ENCODE measurements at regions not wholly inside any gene's neighbourhood (a gene's known extent, or its start where the extent isn't known, plus 50 kb on each side); places are given as distances from the start of the nearest gene placed in this dataset.

DNA sequence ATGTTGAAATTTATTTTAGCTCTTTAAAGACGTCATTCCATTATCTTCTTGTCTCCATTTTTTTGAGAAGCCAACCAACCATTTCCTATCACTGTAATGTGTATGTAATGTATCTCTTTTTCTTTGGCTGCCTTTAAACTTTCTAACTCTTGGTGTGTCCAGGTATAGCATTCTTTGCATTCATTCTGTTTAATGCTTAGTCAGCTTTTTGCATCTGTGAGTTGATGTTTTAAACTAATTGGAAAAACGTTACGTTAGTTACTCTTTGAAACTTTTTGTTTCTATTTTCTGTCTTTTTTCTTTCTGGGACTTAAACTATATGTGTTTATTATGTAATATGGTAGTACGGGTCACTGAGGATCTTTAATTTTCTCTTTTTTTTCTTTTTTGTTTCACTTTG lies 77.4 kb upstream of the PPP1R9A start:
- H2BK5ac ChIP-seq (ENCODE audit: low read depth, low read length, poor library complexity) = no peak overlapping the region
- H3K9me3 ChIP-seq (ENCODE audit: insufficient read depth, low read depth, low read length) = peaks cover 2% of the 10 kb centered on the region
- no peak overlapping the region for H2AK5ac ChIP-seq (ENCODE audit: low read length)
- H3K79me2 ChIP-seq (ENCODE audit: control insufficient read depth, insufficient read depth, low read length, poor library complexity) = no peaks in the 10 kb centered on the region
- H2BK12ac ChIP-seq (ENCODE audit: low read length) = no peak overlapping the region
- no peak overlapping the region for H4K91ac ChIP-seq (ENCODE audit: low read depth, low read length)
- WGBS (ENCODE audit: extremely low coverage, insufficient coverage, insufficient read length) = no CpG with 5 or more reads among the region's 4 CpGs
- no peak overlapping the region for H3K4me2 ChIP-seq (ENCODE audit: low read length)
- no peak overlapping the region for H3K27ac ChIP-seq (ENCODE audit: low read depth, low read length)
- no peaks in the 10 kb centered on the region for H3K36me3 ChIP-seq (ENCODE audit: control insufficient read depth in 1 of 2, insufficient read depth in 2 of 2, low read length in 2 of 2)
- H2AFZ ChIP-seq (ENCODE audit: insufficient read depth, low read length, poor library complexity) = no peak overlapping the region
- no peaks in the 10 kb centered on the region for H3K4me1 ChIP-seq (ENCODE audit: control insufficient read depth in 1 of 2, insufficient read depth in 2 of 2, low read length in 2 of 2)
- no peak overlapping the region for H4K12ac ChIP-seq (ENCODE audit: low read depth, low read length)
- H3K27me3 ChIP-seq (ENCODE audit: insufficient read depth, low read length) = no peaks in the 10 kb centered on the region
- H3K9ac ChIP-seq (ENCODE audit: low read length) = no peak overlapping the region
- H3K4ac ChIP-seq (ENCODE audit: low read depth, low read length) = no peak overlapping the region
- H3K18ac ChIP-seq (ENCODE audit: low read length) = no peak overlapping the region
- no peak overlapping the region for H4K8ac ChIP-seq (ENCODE audit: low read depth, low read length)
- no peak overlapping the region for H3K4me3 ChIP-seq (ENCODE audit: low read depth, low read length)
- no peaks in the 10 kb centered on the region for H3K79me1 ChIP-seq (ENCODE audit: low read length)
- H3K14ac ChIP-seq (ENCODE audit: low read length) = no peak overlapping the region
- no peak overlapping the region for H3K23ac ChIP-seq (ENCODE audit: low read length)
- no peak for DNase-seq
- H2BK120ac ChIP-seq (ENCODE audit: insufficient read depth, low read length, poor library complexity) = no peak overlapping the region

DNA sequence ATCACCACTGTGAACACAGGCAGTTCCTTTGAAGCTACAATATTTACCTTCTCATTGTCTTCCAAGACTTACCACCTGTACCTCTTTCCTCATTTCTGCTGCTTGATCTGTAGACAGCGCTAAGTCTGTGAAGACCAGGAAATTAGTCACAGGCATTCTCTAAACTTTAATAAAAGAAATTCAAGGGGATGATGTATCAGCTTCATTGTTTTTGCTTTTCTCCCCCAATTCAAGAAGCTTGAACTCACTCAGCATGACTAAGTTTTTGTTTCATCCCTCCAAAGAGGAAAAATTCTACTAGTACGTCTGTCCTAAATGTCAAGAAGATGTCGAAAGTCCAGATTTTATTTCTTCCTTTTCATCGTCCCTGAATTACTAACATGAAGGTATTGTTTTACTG lies 75.3 kb upstream of the PPP1R9A start:
- DNase-seq = no peak
- WGBS (ENCODE audit: extremely low coverage, insufficient coverage, insufficient read length) = no CpG with 5 or more reads among the region's 4 CpGs

DNA sequence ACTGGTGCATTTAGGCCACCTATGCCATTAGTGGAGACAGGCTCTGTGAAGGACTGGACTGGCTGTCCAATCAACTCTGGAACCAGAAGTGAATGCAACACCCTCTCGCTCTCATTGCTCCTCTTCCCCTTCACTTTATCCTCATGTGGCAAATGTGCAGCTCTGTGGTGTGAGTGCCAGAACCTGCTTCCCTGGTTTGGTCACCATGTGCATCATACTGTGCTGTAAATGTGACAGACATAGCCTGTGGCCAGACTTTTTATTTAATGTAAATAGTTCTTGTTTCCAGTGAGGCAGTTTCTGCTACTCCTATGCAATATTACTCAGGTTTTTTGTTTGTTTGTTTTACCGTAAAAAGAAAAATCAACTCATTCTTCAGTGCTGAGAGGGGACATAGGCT lies 73.0 kb upstream of the PPP1R9A start:
- no peak overlapping the region for H4K12ac ChIP-seq (ENCODE audit: low read depth, low read length)
- no peak overlapping the region for H3K4ac ChIP-seq (ENCODE audit: low read depth, low read length)
- H3K4me3 ChIP-seq (ENCODE audit: low read depth, low read length) = no peak overlapping the region
- H2AFZ ChIP-seq (ENCODE audit: insufficient read depth, low read length, poor library complexity) = no peak overlapping the region
- no peaks in the 10 kb centered on the region for H3K79me2 ChIP-seq (ENCODE audit: control insufficient read depth, insufficient read depth, low read length, poor library complexity)
- peaks cover 3% of the 10 kb centered on the region for H3K9me3 ChIP-seq (ENCODE audit: insufficient read depth, low read depth, low read length)
- DNase-seq = no peak
- no peak overlapping the region for H2BK12ac ChIP-seq (ENCODE audit: low read length)
- no peak overlapping the region for H4K91ac ChIP-seq (ENCODE audit: low read depth, low read length)
- H3K4me1 ChIP-seq (ENCODE audit: control insufficient read depth in 1 of 2, insufficient read depth in 2 of 2, low read length in 2 of 2) = no peaks in the 10 kb centered on the region
- H3K27me3 ChIP-seq (ENCODE audit: insufficient read depth, low read length) = no peaks in the 10 kb centered on the region
- WGBS (ENCODE audit: extremely low coverage, insufficient coverage, insufficient read length) = no CpG with 5 or more reads among the region's 2 CpGs
- H3K36me3 ChIP-seq (ENCODE audit: control insufficient read depth in 1 of 2, insufficient read depth in 2 of 2, low read length in 2 of 2) = no peaks in the 10 kb centered on the region
- H3K79me1 ChIP-seq (ENCODE audit: low read length) = no peaks in the 10 kb centered on the region
- H2AK5ac ChIP-seq (ENCODE audit: low read length) = no peak overlapping the region
- H2BK120ac ChIP-seq (ENCODE audit: insufficient read depth, low read length, poor library complexity) = no peak overlapping the region
- H3K23ac ChIP-seq (ENCODE audit: low read length) = no peak overlapping the region
- H2BK5ac ChIP-seq (ENCODE audit: low read depth, low read length, poor library complexity) = no peak overlapping the region
- no peak overlapping the region for H4K8ac ChIP-seq (ENCODE audit: low read depth, low read length)
- H3K27ac ChIP-seq (ENCODE audit: low read depth, low read length) = no peak overlapping the region
- no peak overlapping the region for H3K9ac ChIP-seq (ENCODE audit: low read length)
- H3K18ac ChIP-seq (ENCODE audit: low read length) = no peak overlapping the region
- H3K4me2 ChIP-seq (ENCODE audit: low read length) = no peak overlapping the region
- H3K14ac ChIP-seq (ENCODE audit: low read length) = no peak overlapping the region

More for the DNA sequence above, 75.3 kb upstream of the PPP1R9A start:
- Histone ChIP-seq H3K4me1 (ENCODE audit: control insufficient read depth in 1 of 2, insufficient read depth in 2 of 2, low read length in 2 of 2) (no peaks in the 10 kb centered on the region), H2BK5ac (ENCODE audit: low read depth, low read length, poor library complexity) (no peak overlapping the region), H3K79me2 (ENCODE audit: control insufficient read depth, insufficient read depth, low read length, poor library complexity) (no peaks in the 10 kb centered on the region), H2AFZ (ENCODE audit: insufficient read depth, low read length, poor library complexity) (no peak overlapping the region), H3K4me2 (ENCODE audit: low read length) (no peak overlapping the region), H3K27ac (ENCODE audit: low read depth, low read length) (no peak overlapping the region), H2AK5ac (ENCODE audit: low read length) (no peak overlapping the region), H3K36me3 (ENCODE audit: control insufficient read depth in 1 of 2, insufficient read depth in 2 of 2, low read length in 2 of 2) (no peaks in the 10 kb centered on the region), H3K9me3 (ENCODE audit: insufficient read depth, low read depth, low read length) (peaks cover 3% of the 10 kb centered on the region), H3K27me3 (ENCODE audit: insufficient read depth, low read length) (no peaks in the 10 kb centered on the region), H4K91ac (ENCODE audit: low read depth, low read length) (no peak overlapping the region), H4K12ac (ENCODE audit: low read depth, low read length) (no peak overlapping the region), H3K4me3 (ENCODE audit: low read depth, low read length) (no peak overlapping the region), H2BK120ac (ENCODE audit: insufficient read depth, low read length, poor library complexity) (no peak overlapping the region), H4K8ac (ENCODE audit: low read depth, low read length) (no peak overlapping the region), H3K14ac (ENCODE audit: low read length) (no peak overlapping the region), H2BK12ac (ENCODE audit: low read length) (no peak overlapping the region), H3K9ac (ENCODE audit: low read length) (no peak overlapping the region), H3K23ac (ENCODE audit: low read length) (no peak overlapping the region), H3K79me1 (ENCODE audit: low read length) (no peaks in the 10 kb centered on the region), H3K18ac (ENCODE audit: low read length) (no peak overlapping the region), H3K4ac (ENCODE audit: low read depth, low read length) (no peak overlapping the region)

DNA sequence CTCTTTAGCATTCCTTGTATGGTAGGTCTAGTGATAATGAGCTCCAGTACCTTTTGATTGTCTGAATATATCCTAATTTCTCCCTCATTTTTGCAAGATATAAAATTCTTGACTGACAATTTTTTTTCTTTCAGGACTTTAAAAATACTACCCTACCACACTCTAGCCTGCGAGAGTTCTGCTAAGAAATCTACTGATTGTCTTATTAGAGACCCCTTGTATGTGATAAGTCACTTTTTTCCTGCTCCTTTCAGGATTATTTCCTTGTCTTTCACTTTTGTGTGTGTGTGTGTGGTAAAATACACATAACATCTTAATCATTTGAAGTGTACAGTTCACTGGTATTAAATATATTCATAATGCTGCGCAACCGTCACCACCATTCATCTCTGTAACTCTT lies 68.7 kb upstream of the PPP1R9A start:
- Histone ChIP-seq H3K4me2 (ENCODE audit: low read length) (no peak overlapping the region), H4K8ac (ENCODE audit: low read depth, low read length) (no peak overlapping the region), H2AFZ (ENCODE audit: insufficient read depth, low read length, poor library complexity) (no peak overlapping the region), H3K4ac (ENCODE audit: low read depth, low read length) (no peak overlapping the region), H3K36me3 (ENCODE audit: control insufficient read depth in 1 of 2, insufficient read depth in 2 of 2, low read length in 2 of 2) (peaks cover 0 to 1% of the 10 kb centered on the region in 2 experiments), H3K4me3 (ENCODE audit: low read depth, low read length) (no peak overlapping the region), H4K12ac (ENCODE audit: low read depth, low read length) (no peak overlapping the region), H2BK120ac (ENCODE audit: insufficient read depth, low read length, poor library complexity) (no peak overlapping the region), H2AK5ac (ENCODE audit: low read length) (no peak overlapping the region), H3K27ac (ENCODE audit: low read depth, low read length) (no peak overlapping the region), H4K91ac (ENCODE audit: low read depth, low read length) (no peak overlapping the region), H3K18ac (ENCODE audit: low read length) (no peak overlapping the region), H3K27me3 (ENCODE audit: insufficient read depth, low read length) (no peaks in the 10 kb centered on the region), H3K23ac (ENCODE audit: low read length) (no peak overlapping the region), H2BK5ac (ENCODE audit: low read depth, low read length, poor library complexity) (no peak overlapping the region), H3K9ac (ENCODE audit: low read length) (no peak overlapping the region), H3K79me2 (ENCODE audit: control insufficient read depth, insufficient read depth, low read length, poor library complexity) (no peaks in the 10 kb centered on the region), H3K14ac (ENCODE audit: low read length) (no peak overlapping the region), H3K4me1 (ENCODE audit: control insufficient read depth in 1 of 2, insufficient read depth in 2 of 2, low read length in 2 of 2) (no peaks in the 10 kb centered on the region), H2BK12ac (ENCODE audit: low read length) (no peak overlapping the region), H3K9me3 (ENCODE audit: insufficient read depth, low read depth, low read length) (peaks cover 5% of the 10 kb centered on the region), H3K79me1 (ENCODE audit: low read length) (no peaks in the 10 kb centered on the region)
- WGBS (ENCODE audit: extremely low coverage, insufficient coverage, insufficient read length) = no CpG with 5 or more reads among the region's 3 CpGs
- no peak for DNase-seq
